ENCODE measurements at regions not wholly inside any gene's neighbourhood (a gene's known extent, or its start where the extent isn't known, plus 50 kb on each side); places are given as distances from the start of the nearest gene placed in this dataset.
A peak's percentile ranks its signal among the peaks of the same experiment; 100 is the strongest.

DNA sequence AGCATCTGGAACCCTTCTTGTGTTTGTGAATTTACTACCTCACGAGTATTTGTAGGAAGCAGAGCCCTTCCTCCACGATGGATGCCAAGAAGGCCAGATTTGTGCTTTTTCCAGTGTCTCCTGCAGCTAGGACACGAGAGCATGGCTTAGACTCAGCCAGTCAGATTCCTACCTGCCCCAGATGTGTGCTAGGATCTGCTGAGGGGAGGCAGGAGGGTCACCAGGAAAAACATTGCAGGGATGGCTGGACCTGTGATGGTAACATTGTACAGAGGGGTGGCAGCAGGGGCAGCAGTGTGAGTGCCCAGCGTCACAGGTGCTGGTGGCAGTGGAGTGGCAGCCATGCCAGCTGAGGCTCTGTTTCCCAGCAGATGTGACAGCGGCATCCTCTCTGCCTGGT, 285.3 kb downstream of the FAM43A start:
- DNase-seq (ENCODE audit: low read depth) = no peak

DNA sequence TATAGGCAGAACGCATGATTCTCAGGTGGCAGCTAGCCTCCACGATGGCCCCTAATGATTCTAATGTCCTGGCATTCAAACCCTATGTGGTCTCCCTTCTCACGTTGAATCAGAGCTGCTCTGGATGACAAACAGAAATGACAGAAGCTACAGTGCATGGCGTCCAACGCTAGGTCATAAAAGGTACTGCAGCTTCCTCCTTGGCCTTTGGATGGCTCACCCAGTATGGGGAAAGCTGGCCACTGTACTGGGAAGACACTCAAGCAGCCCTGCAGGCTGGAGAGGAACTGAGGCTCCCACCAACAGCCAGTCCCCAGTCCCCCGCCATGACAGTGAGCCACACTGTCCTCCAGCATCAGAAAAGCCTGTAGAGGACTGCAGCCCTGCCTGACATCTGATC, 286.3 kb downstream of the FAM43A start:
- DNase-seq (ENCODE audit: low read depth) = no peak

DNA sequence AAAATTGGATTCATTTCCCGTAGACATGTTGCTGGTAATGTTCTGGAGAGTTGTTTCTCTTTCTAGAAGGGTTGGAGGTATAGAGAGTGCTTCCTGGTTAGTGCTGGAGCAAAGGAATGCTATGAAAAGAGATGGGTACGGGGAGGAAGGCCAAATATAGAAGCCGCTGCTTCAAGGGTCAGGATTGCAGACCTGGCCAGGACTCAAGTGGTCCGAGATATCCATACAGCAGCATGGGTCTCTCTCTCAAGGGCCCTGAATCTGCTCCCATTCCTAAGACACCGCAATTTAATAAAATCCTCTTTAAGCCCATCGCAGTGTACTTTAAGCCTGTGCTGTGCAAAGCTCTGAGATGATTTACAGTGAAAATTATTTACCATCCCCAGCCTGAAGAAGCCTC, 287.0 kb downstream of the FAM43A start:
- DNase-seq (ENCODE audit: low read depth) = no peak

DNA sequence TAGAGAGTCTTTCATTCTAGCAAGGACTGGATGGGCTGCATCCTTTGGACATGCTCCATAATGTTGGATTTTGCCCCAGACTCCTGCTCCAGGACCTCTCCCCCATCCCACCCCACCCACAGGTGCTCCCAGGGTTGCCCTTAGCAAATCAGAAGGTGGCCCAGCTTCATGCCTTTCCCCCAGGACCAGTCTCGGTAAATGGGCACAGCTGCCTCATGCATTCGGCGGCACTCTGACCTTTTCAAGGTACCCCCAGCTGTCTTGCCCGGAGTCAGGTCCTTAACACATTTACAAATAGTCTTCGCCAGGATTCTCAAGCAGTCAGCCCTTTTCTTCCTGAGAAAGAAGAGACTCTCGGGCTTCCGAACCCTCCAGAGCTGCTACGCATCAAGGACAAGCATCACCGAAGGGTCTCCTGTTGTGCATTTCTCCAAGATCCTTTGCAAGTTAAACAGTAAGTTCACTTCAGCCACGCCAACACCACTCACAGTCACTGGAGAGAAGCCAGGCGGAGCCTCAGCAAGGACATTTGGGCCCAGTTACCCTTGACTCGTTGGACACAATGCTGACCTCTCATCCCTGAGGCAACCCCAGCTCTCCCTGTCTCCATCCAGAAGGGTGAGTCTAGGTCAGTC, 287.8 kb downstream of the FAM43A start:
- no peak for DNase-seq (ENCODE audit: low read depth)

DNA sequence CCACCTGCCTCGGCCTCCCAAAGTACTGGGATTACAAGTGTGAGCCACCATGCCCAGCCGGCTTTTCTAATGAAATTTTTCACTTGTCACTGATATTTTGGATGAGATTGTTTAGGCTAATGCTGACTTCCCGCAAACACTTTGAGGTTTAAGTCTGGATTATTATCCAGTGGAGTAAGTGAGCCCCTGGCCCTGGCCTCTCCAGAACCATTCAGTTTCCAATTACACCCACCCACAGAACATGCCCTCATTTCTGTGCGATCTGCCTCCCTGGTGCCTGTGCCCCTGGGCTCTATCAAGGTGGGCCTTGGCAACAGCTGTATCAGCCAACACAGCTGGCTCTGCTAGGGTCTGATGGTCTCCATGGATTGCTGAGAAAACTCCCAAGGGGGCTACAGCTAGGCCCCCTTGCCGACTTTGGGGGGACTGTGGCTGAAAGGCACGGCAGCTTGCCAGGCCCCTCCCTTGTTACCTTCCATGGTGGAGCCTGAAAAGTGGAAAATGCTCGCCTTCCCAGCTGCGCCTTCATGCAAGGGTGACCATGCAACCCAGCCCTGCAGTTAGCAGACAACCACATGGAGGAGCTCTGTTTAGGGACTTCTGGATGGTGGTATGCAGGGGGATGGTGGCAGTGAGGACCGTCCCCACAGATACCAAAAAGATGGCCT, 288.9 kb downstream of the FAM43A start:
- DNase-seq (ENCODE audit: low read depth) = no peak

DNA sequence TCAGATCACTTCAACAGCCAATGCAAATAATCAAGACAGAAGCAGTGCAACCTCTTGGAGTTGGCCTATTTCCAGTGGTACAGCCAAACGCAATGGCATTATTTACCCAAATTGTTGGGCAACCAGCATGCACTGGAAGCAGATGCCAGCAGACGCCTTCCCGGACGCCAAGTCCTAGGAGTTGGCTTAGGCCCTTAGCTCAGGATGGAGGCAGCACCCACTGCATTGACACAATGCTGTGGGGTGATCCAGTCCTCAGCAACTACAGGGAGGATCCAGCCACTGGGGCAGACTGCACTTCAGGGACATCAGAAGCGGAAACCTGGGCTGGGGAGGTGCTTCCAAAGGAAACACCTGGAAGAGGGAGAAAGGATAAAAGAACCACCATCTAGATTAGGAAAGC, 290.4 kb downstream of the FAM43A start:
- no peak for DNase-seq (ENCODE audit: low read depth)

DNA sequence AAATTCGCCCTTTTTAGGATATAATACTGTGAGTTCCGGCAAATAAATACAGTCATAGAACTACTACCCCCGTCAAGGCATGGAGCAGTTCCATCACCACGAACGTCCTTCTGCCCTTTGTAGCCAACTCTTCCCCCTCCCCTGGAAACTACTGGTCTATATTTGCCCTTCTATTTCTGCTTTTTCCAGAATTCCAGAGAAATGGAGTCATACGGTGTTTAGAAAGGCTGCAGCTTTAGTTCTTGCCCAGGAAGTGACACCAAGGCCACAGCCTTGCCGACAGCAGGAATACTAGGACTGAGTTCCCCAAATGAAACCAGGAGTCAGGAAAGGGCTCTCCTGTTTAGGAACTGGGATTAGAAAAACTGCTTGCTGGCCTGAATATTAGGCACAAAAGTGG, 291.2 kb downstream of the FAM43A start:
- no peak for DNase-seq (ENCODE audit: low read depth)

DNA sequence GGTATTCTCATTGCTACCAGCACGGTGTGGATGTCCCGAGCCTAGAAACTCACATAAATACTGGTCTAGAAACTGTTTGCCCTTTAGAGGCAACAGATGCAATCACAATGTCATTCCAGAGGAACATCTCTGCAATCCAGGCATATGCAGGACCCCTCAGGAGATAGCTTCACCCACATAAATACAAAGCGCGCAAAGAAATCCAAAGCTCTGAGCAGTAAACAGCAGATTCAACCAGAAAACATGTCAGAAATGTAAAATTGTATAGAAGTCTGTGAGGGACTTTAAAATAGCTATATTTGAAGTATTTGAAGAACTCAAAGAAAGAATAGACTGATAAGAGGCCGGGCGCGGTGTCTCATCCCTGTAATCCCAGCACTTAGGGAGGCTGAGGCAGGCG, 291.7 kb downstream of the FAM43A start:
- no peak for DNase-seq (ENCODE audit: low read depth)

DNA sequence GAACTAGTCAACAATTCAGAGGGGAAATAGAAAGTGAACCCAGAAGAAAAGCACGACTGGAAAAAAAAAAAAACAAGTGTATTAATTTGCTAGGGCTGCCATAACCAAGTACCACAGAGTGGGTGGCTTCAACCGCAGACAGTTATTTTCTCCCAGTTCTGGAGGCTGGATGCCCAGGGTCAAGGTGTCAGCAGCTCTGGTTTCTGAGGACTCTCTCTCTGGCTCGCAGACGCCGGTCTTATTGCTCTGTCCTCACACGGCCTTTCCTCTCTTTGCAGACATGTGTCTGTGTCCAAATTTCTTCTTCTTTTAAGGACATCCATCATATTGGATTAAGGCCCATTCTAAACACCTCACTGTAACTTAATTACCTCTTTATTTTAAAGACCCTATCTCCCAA, 291.8 kb downstream of the XXYLT1 start:
- DNase-seq (ENCODE audit: low read depth) = no peak

DNA sequence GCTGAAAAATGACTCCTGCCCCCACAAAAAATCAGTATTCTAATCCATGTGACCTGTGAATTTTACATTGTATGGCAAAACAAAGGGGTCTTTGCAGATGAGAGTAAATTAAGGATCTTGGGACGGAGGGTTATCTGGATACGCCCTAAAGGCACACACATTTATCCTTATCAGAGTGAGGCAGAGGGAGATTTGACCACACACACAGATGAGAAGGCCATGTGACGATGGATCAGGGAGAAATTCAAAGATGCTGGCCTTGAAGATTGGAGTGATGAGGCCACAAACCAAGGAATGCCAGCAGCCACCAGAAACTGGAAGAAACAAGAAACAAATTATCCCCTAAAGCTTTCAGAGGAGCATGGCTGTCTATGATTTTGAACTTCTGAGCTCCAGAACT, 288.5 kb downstream of the XXYLT1 start:
- no peak for DNase-seq (ENCODE audit: low read depth)

DNA sequence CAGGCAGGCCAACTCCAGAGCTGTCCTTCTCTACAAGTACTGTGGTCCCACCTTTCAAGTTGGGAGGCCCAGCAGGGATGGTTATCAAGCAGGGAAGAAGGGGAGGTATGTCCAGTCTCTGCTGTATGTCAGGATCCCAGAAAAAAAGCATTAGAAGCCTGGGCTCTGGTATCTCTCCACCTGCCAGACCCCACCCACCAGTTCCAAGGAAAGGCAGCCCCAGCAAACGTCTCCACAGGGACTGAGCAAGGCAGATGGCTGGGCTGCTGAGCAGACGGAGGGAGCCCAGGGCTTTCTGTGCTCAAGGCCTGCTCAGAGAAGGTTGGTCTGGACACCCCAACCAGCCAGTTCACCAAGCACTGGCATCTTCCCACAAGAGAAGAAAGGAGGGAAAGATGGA, 287.8 kb downstream of the XXYLT1 start:
- DNase-seq (ENCODE audit: low read depth) = no peak

DNA sequence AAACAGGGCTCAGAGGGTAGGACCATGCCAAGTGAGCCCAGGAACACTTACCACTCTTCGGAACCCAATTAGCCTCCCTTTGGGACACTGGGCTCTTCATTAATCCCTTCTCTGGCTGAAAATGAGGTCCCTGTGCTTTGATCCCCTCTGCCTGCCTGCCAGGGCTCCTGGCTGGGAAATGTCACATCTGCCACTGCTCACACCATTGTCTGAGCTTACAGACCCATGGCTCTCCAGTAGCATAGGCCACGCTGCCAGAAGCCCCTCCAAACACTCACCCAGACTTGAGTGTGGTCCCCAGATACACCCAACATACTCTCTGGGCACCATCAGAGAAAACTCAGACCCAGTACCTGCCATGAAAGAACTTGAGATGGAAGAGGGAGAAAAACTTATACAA, 287.3 kb downstream of the XXYLT1 start:
- no peak for DNase-seq (ENCODE audit: low read depth)

DNA sequence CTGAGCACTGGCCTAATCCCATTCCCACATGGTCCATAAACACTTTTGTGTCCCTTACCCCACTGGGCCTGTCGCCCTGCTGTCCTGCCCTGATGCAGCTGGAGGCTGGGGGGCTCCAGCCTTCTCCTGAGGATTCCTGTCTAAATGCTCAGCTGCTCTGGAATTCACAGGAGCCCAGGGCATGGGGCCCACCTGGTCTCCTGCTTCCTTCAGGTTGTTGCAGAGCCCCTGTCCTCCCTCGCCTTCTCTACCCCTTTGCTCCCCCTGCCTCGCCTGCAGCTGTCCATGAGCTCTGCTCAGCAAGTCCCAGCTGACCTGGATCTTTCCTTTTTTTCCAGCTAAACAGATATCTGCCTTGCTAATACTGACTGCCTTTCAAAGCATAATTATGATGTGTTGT, 286.9 kb downstream of the XXYLT1 start:
- DNase-seq (ENCODE audit: low read depth) = no peak

DNA sequence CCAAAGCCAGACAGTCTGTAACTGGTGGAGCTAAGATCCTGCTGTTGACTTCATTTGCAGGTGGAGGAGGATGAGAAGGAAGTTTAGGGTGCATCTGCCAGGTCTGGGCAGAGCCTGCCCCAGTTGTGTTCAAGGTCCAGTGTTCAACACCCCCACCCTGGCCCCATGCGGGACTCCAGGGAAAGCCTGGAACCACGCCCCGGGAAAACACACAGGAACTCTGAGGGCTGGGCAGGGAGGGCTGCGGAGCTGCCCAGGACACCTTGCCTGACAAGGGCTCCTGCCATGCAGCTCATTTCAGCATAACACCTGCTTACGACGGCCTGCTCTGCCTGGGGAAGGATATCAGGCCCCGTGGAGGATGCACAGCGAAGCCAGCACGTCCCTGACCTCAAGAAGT, 286.3 kb downstream of the XXYLT1 start:
- no peak for DNase-seq (ENCODE audit: low read depth)

DNA sequence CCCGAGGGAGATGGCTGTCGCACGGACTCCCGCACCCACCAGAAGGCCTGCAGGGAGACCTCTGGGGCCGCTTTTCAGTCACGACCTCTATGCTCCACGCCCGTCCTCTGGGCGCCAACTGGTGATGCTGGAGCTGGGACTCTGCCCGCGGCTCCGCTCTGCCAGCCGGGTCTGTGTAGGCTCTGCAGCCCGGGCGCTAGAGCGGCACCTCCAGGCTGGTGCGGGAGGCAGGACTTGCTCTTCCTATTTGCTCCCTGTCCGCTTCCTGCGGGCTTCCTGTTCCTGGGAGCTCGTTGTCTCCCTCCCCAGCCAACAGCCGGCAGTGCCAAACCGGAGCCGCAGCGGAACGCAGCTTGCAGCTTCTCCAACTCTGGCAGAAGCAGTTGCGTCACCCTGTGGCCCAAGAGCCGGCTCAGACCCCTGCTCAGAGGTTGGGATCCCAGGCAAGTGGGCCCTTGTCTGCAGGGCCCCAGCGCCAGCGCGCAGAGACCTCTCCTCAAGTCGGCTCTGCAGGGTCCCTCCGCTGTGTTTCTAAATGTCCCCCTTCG, 285.9 kb downstream of the XXYLT1 start:
- DNase-seq (ENCODE audit: low read depth) = peak; percentile 75

DNA sequence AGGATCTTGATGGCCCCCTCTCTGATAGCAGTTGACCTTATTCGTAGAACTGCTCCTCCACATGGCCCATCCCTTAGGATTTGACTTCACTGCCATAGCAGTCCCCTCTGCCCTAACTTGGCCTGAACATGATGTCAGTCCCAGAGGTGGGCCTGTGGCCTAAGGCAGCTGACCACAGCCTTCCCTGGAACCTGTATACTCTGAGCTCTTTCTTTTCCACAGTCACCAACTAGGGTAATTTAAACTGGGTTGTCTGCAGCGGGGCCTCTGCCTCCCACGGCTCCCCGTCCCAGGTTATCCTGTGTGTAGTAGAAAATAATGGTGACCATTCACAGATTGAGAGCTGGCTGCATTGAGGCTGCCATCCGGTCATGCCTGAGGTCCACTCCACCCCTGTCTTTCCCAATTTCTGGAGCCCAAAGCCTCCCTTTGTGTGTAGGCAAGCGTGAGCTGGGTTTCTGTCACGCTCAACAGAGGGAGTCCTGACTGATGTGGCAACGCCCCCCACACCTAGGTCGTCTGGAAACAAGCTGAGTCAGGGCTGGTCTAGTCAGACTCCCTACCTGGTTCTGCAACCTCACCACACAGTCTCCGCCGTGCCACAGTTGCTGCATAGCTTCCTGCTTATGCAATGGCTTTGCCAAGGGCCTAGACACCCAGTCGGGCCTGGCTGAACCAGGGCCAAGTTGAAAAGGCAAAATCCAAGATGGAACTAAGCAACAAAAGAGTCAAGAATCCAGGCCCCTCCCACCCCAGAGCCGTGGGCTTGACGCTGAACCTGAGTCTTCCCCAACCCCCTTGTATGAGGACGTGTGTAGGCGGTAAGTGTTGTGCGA, 284.5 kb downstream of the XXYLT1 start:
- DNase-seq (ENCODE audit: low read depth) = no peak

DNA sequence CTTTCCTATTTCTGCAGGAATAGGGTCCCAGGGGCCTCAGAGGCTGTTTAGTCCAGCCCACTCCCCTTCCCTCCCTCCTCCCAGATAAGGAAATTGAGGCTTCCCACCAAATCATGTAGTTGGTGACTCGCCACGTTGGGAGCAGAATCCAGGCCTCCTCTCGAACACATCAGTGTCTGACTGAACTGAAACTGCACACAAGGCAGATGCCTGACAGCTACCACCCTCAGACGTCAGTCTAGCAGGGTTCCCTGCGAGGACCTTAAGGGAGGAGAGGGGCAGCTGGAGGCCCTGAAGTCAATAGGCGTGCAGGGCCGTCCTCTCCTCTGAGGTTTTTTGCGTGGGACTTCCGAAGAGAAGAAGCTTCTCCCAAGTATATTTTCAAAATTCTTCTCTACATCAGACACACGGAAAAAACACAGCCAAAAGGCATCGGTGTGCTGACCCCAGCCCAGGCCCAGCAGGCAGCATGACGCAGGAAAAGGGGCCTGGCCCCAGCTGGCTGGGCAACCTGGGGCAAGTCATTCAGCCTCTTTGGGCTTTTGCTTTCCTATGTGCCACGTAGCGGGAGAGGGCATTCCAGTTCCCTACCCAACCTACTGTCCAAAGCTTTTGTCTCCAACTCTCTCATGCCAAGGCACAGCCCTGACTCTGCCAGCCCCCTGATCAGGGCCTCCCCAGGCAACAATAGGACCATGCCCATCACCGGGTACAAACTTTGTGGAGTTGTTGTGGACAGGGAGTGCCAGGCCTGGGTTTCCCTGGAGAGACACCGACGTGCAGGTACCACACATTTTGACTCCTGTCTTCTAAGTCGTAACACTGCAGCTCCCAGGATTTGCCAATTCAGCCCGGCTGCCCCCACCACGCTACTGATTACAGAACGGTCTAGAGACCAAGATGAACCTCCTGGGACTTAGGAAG, 283.1 kb downstream of the XXYLT1 start:
- no peak for DNase-seq (ENCODE audit: low read depth)

DNA sequence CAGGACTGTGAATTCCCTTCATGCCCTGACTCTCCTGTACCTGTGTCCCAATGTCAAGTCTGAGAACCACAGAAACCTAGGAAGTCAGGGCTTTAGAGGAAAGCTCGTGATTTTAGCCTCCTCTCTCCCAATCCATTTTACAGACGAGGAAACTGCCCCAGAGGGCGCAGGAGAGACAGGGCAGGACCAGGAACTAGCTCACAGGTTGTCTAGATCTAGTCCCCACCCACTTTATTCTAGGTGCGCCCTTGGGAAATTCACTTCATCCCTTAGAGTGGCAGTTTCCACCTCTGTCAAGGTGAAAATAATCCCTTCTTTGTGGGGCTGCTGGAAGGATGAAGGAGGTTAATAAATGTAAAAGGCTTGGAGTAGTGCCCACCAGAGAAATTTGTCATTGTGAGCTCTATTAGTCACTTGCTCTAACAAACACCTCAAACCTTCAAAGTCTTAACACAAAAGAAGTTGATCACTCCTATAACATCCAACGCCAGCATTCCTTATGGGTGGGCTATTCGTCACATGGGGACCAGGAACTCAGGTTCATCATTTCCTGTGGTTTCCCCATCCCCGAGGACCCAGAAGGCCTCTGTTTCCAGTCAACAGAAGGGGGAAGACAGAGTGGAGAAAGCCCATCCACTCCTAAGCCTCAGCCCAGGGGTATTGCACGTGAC, 282.3 kb downstream of the XXYLT1 start:
- DNase-seq (ENCODE audit: low read depth) = no peak

DNA sequence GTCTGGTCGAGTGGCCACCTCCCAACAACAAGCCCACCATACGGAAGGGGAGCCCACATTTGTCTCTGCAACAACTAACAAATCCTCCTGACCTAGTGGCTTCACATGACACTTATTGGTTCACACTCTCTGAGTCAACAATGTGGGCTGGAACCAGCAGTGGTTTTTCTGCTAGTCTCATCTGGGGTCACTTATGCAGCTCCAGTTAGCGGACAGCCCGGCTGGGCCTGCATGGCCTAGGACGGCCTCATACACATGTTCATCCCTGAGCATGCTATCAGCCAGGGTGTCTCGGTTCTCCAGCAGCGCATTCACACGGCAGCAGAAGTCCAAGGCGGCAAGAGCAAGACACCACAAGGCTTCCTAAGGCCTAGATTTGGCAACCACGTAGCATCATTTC, 281.7 kb downstream of the XXYLT1 start:
- DNase-seq (ENCODE audit: low read depth) = no peak

DNA sequence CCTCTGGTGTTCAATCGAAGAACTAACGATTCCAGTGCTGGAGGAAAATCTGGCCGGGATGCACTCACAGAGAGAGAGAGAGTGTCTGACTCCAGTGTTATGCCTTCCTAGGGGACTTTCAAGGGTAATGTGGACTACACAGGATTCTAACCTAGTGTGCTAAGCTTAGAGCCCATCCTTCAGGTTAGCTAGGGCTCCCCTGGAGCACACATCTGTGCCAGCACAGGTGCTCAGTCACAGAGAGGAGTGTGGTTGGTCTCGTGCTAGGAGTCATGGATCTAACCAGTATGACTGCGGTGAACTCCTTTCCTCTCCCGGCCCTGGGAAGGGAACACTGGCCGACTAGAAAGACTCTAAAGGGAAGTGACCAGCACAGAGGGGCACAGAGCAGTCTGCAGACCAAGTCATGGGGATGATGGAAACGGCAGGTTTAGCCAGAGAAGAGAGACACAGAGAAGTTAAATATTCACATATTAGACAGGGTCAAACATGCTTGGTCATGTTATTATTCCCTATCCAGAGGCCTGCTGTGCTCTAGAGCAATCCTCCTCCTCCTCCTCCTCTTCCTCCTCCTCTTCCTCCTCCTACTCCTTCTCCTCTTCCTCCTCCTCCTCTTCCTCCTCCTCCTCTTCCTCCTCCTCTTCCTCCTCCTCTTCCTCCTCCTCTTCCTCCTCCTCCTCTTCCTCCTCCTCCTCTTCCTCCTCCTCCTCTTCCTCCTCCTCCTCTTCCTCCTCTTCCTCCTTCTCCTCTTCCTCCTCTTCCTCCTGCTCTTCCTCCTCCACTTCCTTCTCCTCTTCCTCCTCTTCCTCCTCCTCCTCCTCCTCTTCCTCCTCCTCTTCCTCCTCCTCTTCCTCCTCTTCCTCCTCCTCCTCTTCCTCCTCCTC, 280.3 kb downstream of the XXYLT1 start:
- DNase-seq (ENCODE audit: low read depth) = no peak

Data from RPMI7951 (cell line).